ENCODE measurements at regions not wholly inside any gene's neighbourhood (a gene's known extent, or its start where the extent isn't known, plus 50 kb on each side); places are given as distances from the start of the nearest gene placed in this dataset.

DNA sequence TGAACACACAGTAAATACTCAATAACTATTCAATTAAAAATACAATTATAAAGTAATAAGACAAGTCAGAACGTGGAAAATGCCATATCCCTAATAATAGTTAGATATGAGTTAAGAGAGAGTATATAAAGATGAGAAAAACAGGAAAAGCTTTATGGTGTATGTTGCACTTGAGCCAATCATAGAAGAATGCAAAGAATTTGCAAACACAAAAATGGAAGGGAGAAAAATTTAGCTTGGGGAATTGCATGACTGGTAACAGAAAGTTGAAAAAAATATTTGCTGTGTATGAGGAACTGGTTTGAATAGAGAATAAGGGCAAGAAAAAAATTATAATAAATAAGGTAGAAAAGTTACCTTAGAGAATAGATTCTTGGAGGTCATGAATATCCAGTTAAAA lies 739.6 kb upstream of the CXADR start:
- H3K36me3 Mint-ChIP-seq: no peaks in the 10 kb centered on the region
- H3K27me3 Mint-ChIP-seq: no peaks in the 10 kb centered on the region
- H3K4me1 Mint-ChIP-seq: no peaks in the 10 kb centered on the region
- peaks cover 3% of the 10 kb centered on the region for H3K9me3 Mint-ChIP-seq
- no peak overlapping the region for H3K27ac Mint-ChIP-seq
- no peak overlapping the region for H3K4me3 Mint-ChIP-seq
- DNase-seq: no peak

GRCh38 chr21:16775076-16775475 lies 737.8 kb upstream of the CXADR start:
- H3K9me3 Mint-ChIP-seq: no peaks in the 10 kb centered on the region

GRCh38 chr21:16777041-16777720 lies 735.7 kb upstream of the CXADR start:
- H3K27me3 Mint-ChIP-seq: no peaks in the 10 kb centered on the region
- no peak overlapping the region for H3K27ac Mint-ChIP-seq
- no peaks in the 10 kb centered on the region for H3K9me3 Mint-ChIP-seq
- DNase-seq: no peak
- H3K4me1 Mint-ChIP-seq: no peaks in the 10 kb centered on the region
- H3K4me3 Mint-ChIP-seq: no peak overlapping the region
- no peaks in the 10 kb centered on the region for H3K36me3 Mint-ChIP-seq

More at GRCh38 chr21:16775076-16775475, 737.8 kb upstream of the CXADR start:
- DNase-seq: no peak
- H3K36me3 Mint-ChIP-seq: no peaks in the 10 kb centered on the region
- H3K4me1 Mint-ChIP-seq: no peaks in the 10 kb centered on the region
- no peaks in the 10 kb centered on the region for H3K27me3 Mint-ChIP-seq
- no peak overlapping the region for H3K27ac Mint-ChIP-seq
- no peak overlapping the region for H3K4me3 Mint-ChIP-seq

GRCh38 chr21:16788584-16788983 lies 724.3 kb upstream of the CXADR start:
- Mint-ChIP-seq H3K27ac (no peak overlapping the region), H3K9me3 (peaks cover 14% of the 10 kb centered on the region), H3K4me1 (no peaks in the 10 kb centered on the region), H3K27me3 (no peaks in the 10 kb centered on the region), H3K36me3 (no peaks in the 10 kb centered on the region), H3K4me3 (no peak overlapping the region)
- DNase-seq: no peak

DNA sequence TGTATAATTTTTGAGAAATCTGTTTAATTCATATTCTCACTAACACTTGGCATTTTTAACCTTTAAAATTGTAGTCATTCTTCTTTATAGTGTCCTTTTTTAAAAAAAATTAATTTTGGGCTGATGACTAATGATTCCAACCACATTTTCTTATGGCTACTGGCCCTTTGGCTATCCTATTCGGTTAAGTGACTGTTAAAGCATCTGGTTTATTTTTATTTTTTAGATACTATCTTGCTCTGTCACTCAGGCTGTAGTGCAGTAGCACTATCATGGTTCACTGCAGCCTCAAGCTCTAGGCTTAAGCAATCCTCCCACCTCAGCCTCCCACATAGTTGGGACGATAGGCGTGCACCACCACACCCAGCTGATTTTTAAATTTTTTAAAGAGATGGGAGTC lies 723.2 kb upstream of the CXADR start:
- H3K4me3 Mint-ChIP-seq: no peak overlapping the region
- DNase-seq: no peak
- no peaks in the 10 kb centered on the region for H3K36me3 Mint-ChIP-seq
- H3K4me1 Mint-ChIP-seq: no peaks in the 10 kb centered on the region
- H3K27me3 Mint-ChIP-seq: no peaks in the 10 kb centered on the region
- H3K27ac Mint-ChIP-seq: no peak overlapping the region
- peaks cover 9% of the 10 kb centered on the region for H3K9me3 Mint-ChIP-seq

- Mint-ChIP-seq H3K4me3 (no peak overlapping the region), H3K36me3 (no peaks in the 10 kb centered on the region), H3K9me3 (peaks cover 1% of the 10 kb centered on the region), H3K27me3 (no peaks in the 10 kb centered on the region), H3K27ac (no peak overlapping the region), H3K4me1 (no peaks in the 10 kb centered on the region)
- DNase-seq: no peak
Measured at GRCh38 chr21:16792101-16792500, 720.7 kb upstream of the CXADR start.

GRCh38 chr21:16794950-16795349 lies 717.9 kb upstream of the CXADR start:
- H3K9me3 Mint-ChIP-seq: peaks cover 3% of the 10 kb centered on the region
- H3K36me3 Mint-ChIP-seq: no peaks in the 10 kb centered on the region
- H3K4me1 Mint-ChIP-seq: no peaks in the 10 kb centered on the region
- no peak for DNase-seq
- no peak overlapping the region for H3K27ac Mint-ChIP-seq
- no peak overlapping the region for H3K4me3 Mint-ChIP-seq
- H3K27me3 Mint-ChIP-seq: no peaks in the 10 kb centered on the region

GRCh38 chr21:16796776-16797175 lies 716.1 kb upstream of the CXADR start:
- H3K4me1 Mint-ChIP-seq: no peaks in the 10 kb centered on the region
- no peak overlapping the region for H3K27ac Mint-ChIP-seq
- H3K4me3 Mint-ChIP-seq: no peak overlapping the region
- peaks cover 5% of the 10 kb centered on the region for H3K9me3 Mint-ChIP-seq
- no peaks in the 10 kb centered on the region for H3K36me3 Mint-ChIP-seq
- H3K27me3 Mint-ChIP-seq: no peaks in the 10 kb centered on the region
- DNase-seq: no peak

GRCh38 chr21:16797540-16797939 lies 715.3 kb upstream of the CXADR start:
- Mint-ChIP-seq H3K36me3 (no peaks in the 10 kb centered on the region), H3K27me3 (no peaks in the 10 kb centered on the region), H3K4me1 (no peaks in the 10 kb centered on the region), H3K9me3 (peaks cover 5% of the 10 kb centered on the region), H3K4me3 (no peak overlapping the region), H3K27ac (no peak overlapping the region)
- no peak for DNase-seq

- H3K4me1 Mint-ChIP-seq: no peaks in the 10 kb centered on the region
- no peaks in the 10 kb centered on the region for H3K36me3 Mint-ChIP-seq
Measured at GRCh38 chr21:16797966-16798365, 714.9 kb upstream of the CXADR start.

DNA sequence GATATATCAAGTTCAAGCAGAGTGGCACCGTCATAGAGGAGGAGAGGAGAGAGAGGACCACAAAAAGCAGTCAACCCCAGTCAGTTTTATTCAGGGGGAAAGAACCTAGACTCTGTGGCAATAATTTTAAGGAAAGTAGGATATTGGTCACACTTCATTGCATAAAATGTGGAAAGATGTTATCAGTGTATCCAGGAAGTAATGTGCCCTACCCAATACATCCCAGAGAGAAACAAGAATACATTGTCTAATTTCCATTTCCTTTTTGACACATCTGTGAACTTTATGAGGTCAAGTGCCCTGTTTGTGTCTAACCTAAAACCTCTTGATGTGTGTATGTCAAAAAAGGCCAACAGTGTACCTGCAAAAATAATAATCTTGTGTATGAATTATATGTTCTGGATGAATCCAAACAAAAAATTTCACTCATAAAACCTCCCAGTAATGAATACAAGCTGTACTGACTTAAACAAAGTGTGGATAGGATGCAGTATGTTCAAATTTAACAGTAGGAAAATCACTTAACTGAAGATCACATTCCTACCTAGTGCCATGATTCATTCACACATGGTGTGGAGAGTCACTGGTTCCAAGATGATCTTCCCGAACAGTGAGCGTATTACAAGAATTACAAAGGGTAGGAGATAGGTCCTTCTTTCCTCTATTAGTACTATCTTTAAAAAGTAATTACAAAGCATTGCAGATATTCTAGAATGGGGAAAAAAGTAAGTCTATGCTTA lies 712.1 kb upstream of the CXADR start:
- Mint-ChIP-seq H3K4me1 (no peaks in the 10 kb centered on the region), H3K27ac (no peak overlapping the region), H3K36me3 (no peaks in the 10 kb centered on the region), H3K9me3 (peaks cover 11% of the 10 kb centered on the region), H3K4me3 (no peak overlapping the region), H3K27me3 (no peaks in the 10 kb centered on the region)
- no peak for DNase-seq

More at GRCh38 chr21:16797966-16798365, 714.9 kb upstream of the CXADR start:
- peaks cover 5% of the 10 kb centered on the region for H3K9me3 Mint-ChIP-seq
- no peak overlapping the region for H3K4me3 Mint-ChIP-seq
- H3K27ac Mint-ChIP-seq: no peak overlapping the region
- DNase-seq: no peak
- H3K27me3 Mint-ChIP-seq: no peaks in the 10 kb centered on the region

DNA sequence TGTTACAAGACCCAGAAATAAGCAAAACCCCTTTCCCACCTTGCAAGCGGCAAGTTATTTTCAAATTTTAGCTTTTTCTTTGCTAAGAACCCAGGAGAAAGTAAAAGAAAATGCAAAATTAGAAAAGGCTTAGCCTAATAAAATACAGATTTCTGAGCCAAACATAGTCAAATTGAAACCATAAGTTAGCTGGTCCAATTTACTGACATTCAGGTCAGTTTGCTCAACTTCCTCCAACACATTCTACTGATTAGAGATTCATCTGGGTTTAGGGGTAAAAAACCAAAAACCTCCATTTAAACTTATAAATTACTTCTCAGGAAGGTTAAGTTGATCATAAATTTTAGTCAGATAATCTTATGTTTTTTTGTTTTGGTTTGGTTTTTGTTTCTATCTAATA lies 701.8 kb upstream of the CXADR start:
- H3K4me1 Mint-ChIP-seq: no peaks in the 10 kb centered on the region
- H3K27me3 Mint-ChIP-seq: no peaks in the 10 kb centered on the region
- H3K4me3 Mint-ChIP-seq: no peak overlapping the region
- H3K9me3 Mint-ChIP-seq: peaks cover 5% of the 10 kb centered on the region
- H3K36me3 Mint-ChIP-seq: no peaks in the 10 kb centered on the region
- no peak overlapping the region for H3K27ac Mint-ChIP-seq
- DNase-seq: no peak

DNA sequence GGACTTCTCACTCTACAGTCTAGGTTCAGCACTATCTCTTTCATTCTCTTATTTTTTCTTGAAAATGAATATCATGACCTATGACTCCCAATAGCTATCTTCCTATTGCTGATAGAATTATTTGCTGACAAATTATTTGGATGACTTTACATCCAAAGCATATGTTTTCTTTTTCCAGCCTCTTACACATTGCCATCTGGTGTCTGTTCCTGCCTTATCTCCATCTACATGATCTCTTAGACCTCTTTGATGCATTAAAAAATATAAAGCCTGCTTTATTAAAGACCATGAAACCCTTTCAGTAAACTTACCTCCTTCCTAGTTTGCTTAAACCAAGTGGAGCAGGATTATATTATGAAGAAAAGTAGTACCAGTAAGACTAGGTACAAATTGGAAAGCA lies 700.9 kb upstream of the CXADR start:
- Mint-ChIP-seq H3K4me3 (no peak overlapping the region), H3K9me3 (peaks cover 6% of the 10 kb centered on the region), H3K36me3 (no peaks in the 10 kb centered on the region), H3K4me1 (no peaks in the 10 kb centered on the region), H3K27ac (no peak overlapping the region), H3K27me3 (no peaks in the 10 kb centered on the region)
- DNase-seq: no peak

DNA sequence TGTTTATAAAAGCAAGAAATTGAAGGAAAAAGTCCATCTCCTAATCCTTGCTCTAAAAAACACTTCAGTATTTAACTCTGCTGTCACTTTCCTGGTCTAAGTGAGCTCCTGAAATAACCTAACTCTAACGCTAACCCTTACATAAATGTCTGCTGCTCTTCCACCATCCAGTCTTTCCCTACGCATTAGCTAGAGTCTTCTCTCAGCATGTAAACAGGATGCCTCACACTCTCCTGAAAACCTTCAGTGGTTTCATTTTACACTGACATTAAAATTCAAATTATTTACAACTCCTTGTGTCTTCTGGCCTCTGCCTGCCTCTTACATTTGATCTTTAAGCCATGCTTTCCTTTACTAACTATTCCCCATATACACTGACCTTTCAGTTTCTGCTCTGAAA lies 697.6 kb upstream of the CXADR start:
- no peaks in the 10 kb centered on the region for H3K4me1 Mint-ChIP-seq
- H3K27ac Mint-ChIP-seq: no peak overlapping the region
- no peaks in the 10 kb centered on the region for H3K27me3 Mint-ChIP-seq
- DNase-seq: no peak
- H3K9me3 Mint-ChIP-seq: peaks cover 4% of the 10 kb centered on the region
- no peaks in the 10 kb centered on the region for H3K36me3 Mint-ChIP-seq
- no peak overlapping the region for H3K4me3 Mint-ChIP-seq

GRCh38 chr21:16821588-16821987 lies 691.3 kb upstream of the CXADR start:
- Mint-ChIP-seq H3K4me3 (no peak overlapping the region), H3K27ac (no peak overlapping the region), H3K36me3 (no peaks in the 10 kb centered on the region), H3K4me1 (no peaks in the 10 kb centered on the region), H3K27me3 (no peaks in the 10 kb centered on the region), H3K9me3 (peaks cover 10% of the 10 kb centered on the region)
- no peak for DNase-seq

DNA sequence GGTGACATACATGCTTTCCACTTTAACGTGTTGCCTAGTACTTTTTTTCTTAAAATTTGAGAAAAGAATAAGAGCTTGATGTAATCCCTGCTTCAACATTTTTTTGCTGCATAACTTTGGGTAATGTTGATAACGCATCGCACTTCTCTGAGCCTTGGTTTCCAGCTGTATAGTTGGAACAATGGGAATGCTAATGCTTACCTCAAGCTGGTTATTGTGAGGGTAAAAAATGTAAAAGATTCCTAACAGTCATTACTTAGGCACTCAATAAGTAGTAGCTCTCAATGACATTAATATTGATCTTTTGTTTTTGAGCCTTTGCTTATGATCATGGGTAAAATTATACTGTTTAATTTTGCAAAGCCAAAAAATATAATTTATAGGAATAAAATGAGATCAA lies 683.3 kb upstream of the CXADR start:
- Mint-ChIP-seq H3K27ac (no peak overlapping the region), H3K27me3 (no peaks in the 10 kb centered on the region), H3K4me1 (no peaks in the 10 kb centered on the region), H3K36me3 (no peaks in the 10 kb centered on the region), H3K9me3 (peaks cover 2% of the 10 kb centered on the region), H3K4me3 (no peak overlapping the region)
- no peak for DNase-seq

Data from activated naive CD8-positive, alpha-beta T cell treated with anti-CD3 and anti-CD28 coated beads for 36 hours (primary cell).